Osteocyte (in vitro differentiated cells): ENCODE measurements at regions not wholly inside any gene's neighbourhood (a gene's known extent, or its start where the extent isn't known, plus 50 kb on each side); places are given as distances from the start of the nearest gene placed in this dataset.
"Not testable (repeated sequence)": the region's sequence is repeated elsewhere in the genome, so short reads cannot be mapped to it uniquely, and the experiment has no call there.

Experiments
- DNase-seq: peaks from one replicate; pipeline ENCODE4 v3.0.0; 2021; ENCODE audit warnings: mixed read lengths; ENCODE audit not compliant: unreplicated experiment; ENCODE audit errors: extremely low spot score
- H3K27ac Mint-ChIP-seq: one replicate; pipeline ENCODE4 v1.8.0; 2021; ENCODE audit warnings: mild to moderate bottlenecking, mixed read lengths; ENCODE audit not compliant: unreplicated experiment
- H3K27me3 Mint-ChIP-seq: one replicate; pipeline ENCODE4 v1.8.0; 2021; ENCODE audit warnings: mixed read lengths; ENCODE audit not compliant: unreplicated experiment
- H3K36me3 Mint-ChIP-seq: one replicate; pipeline ENCODE4 v1.8.0; 2021; ENCODE audit warnings: mixed read lengths; ENCODE audit not compliant: unreplicated experiment
- H3K4me1 Mint-ChIP-seq: one replicate; pipeline ENCODE4 v1.8.0; 2021; ENCODE audit warnings: mixed read lengths; ENCODE audit not compliant: unreplicated experiment
- H3K4me3 Mint-ChIP-seq: one replicate; pipeline ENCODE4 v1.8.0; 2021; ENCODE audit warnings: mild to moderate bottlenecking, moderate library complexity, mixed read lengths; ENCODE audit not compliant: unreplicated experiment
- H3K9me3 Mint-ChIP-seq: one replicate; pipeline ENCODE4 v1.8.0; 2021; ENCODE audit warnings: mixed read lengths; ENCODE audit not compliant: unreplicated experiment
- CTCF ChIP-seq: fragments of 200-600 bp; sonication (generic); IDR thresholded peaks from 2 replicates; pipeline ENCODE4 v1.5.0; 2021; ENCODE audit warnings: antibody characterized with exemption, mild to moderate bottlenecking, moderate library complexity

GRCh38 chr2:15823459-15824396 lies 116.6 kb upstream of the MYCN start:
- DNase-seq: no peak
- Mint-ChIP-seq H3K9me3 (no peaks in the 10 kb centered on the region), H3K27me3 (peaks cover 29% of the 10 kb centered on the region), H3K4me3 (no peak overlapping the region), H3K4me1 (no peaks in the 10 kb centered on the region), H3K36me3 (no peaks in the 10 kb centered on the region), H3K27ac (no peak overlapping the region)
- no peak for TF ChIP-seq CTCF

GRCh38 chr2:15824467-15824866 lies 115.9 kb upstream of the MYCN start:
- H3K27ac Mint-ChIP-seq, H3K4me3 Mint-ChIP-seq, H3K36me3 Mint-ChIP-seq, H3K9me3 Mint-ChIP-seq, H3K4me1 Mint-ChIP-seq, DNase-seq: not testable (repeated sequence)
- peaks cover 25% of the 10 kb centered on the region for H3K27me3 Mint-ChIP-seq

GRCh38 chr2:15825276-15825980 lies 114.9 kb upstream of the MYCN start:
- H3K27ac Mint-ChIP-seq: no peak overlapping the region
- TF ChIP-seq CTCF: no peak
- H3K36me3 Mint-ChIP-seq: no peaks in the 10 kb centered on the region
- H3K4me3 Mint-ChIP-seq: no peak overlapping the region
- H3K9me3 Mint-ChIP-seq: no peaks in the 10 kb centered on the region
- H3K4me1 Mint-ChIP-seq: no peaks in the 10 kb centered on the region
- no peak for DNase-seq
- H3K27me3 Mint-ChIP-seq: peaks cover 25% of the 10 kb centered on the region

GRCh38 chr2:15826273-15826717 lies 114.1 kb upstream of the MYCN start:
- Mint-ChIP-seq H3K4me3 (no peak overlapping the region), H3K36me3 (no peaks in the 10 kb centered on the region), H3K27me3 (peaks cover 25% of the 10 kb centered on the region), H3K4me1 (no peaks in the 10 kb centered on the region), H3K27ac (no peak overlapping the region), H3K9me3 (no peaks in the 10 kb centered on the region)
- no peak for TF ChIP-seq CTCF
- no peak for DNase-seq

- Mint-ChIP-seq H3K27ac (no peak overlapping the region), H3K4me3 (no peak overlapping the region), H3K27me3 (peaks cover 25% of the 10 kb centered on the region), H3K9me3 (no peaks in the 10 kb centered on the region), H3K4me1 (no peaks in the 10 kb centered on the region), H3K36me3 (no peaks in the 10 kb centered on the region)
- no peak for TF ChIP-seq CTCF
- no peak for DNase-seq
Measured at GRCh38 chr2:15827001-15827400, 113.3 kb upstream of the MYCN start.
